Central memory CD8-positive, alpha-beta T cell (primary cell): ENCODE measurements at regions not wholly inside any gene's neighbourhood (a gene's known extent, or its start where the extent isn't known, plus 50 kb on each side); places are given as distances from the start of the nearest gene placed in this dataset.

ENCODE experiments used
- ATAC-seq: fragments of 150-1000 bp; cut with Tn5 transposase; replicated peaks from 2 replicates; pipeline ENCODE4 v1.10.0; 2022; ENCODE audit warnings: mild to moderate bottlenecking, moderate FRiP score, moderate number of reproducible peaks; ENCODE audit not compliant: poor library complexity, severe bottlenecking; ENCODE audit errors: extremely low read depth
- DNase-seq, 2 donors: peaks; one replicate each; pipeline ENCODE4 v3.0.0; 2021; ENCODE audit warnings: low spot score in 2 of 2
- H3K27ac Mint-ChIP-seq: one replicate; pipeline ENCODE4 v1.8.0; 2022; ENCODE audit warnings: low read depth, mild to moderate bottlenecking, moderate library complexity, mixed read lengths
- H3K27me3 Mint-ChIP-seq: one replicate; pipeline ENCODE4 v1.8.0; 2022; ENCODE audit warnings: mixed read lengths
- H3K36me3 Mint-ChIP-seq: one replicate; pipeline ENCODE4 v1.8.0; 2022; ENCODE audit warnings: mild to moderate bottlenecking, moderate library complexity, mixed read lengths; ENCODE audit not compliant: insufficient read depth
- H3K4me1 Mint-ChIP-seq: one replicate; pipeline ENCODE4 v1.8.0; 2022; ENCODE audit warnings: mixed read lengths
- H3K4me3 Mint-ChIP-seq: one replicate; pipeline ENCODE4 v1.8.0; 2022; ENCODE audit warnings: mild to moderate bottlenecking, moderate library complexity, mixed read lengths
- H3K9me3 Mint-ChIP-seq: one replicate; pipeline ENCODE4 v1.8.0; 2022; ENCODE audit warnings: mixed read lengths

GRCh38 chr9:115395511-115396021 lies 277.6 kb upstream of the TNC start:
- no peaks in the 10 kb centered on the region for H3K36me3 Mint-ChIP-seq
- H3K27me3 Mint-ChIP-seq = peaks cover 26% of the 10 kb centered on the region
- H3K27ac Mint-ChIP-seq = no peak overlapping the region
- H3K4me3 Mint-ChIP-seq = no peak overlapping the region
- H3K4me1 Mint-ChIP-seq = no peaks in the 10 kb centered on the region
- no peaks in the 10 kb centered on the region for H3K9me3 Mint-ChIP-seq
- no peak for DNase-seq
- ATAC-seq = no peak

DNA sequence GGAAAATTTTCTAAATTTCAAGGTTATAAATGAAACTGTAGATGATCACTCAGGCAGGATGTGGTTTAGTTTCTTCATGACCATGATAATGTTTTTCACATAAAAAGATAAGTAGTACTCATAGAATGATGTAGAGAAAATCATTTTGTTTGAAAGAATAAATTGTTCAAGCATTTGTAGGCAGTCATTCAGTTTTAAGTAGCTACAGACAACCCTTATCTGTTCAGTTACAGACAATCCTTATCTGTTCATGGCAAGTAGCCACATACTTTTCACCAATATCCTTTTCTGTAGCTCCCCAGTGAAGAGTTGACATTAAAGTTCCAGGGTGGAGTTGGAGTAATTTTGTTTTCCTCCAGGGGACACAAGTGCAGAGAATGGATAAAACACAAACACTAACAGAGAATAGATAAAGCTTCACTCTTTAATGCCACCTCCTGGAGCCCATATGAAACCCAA lies 278.1 kb upstream of the TNC start:
- no peak overlapping the region for H3K4me3 Mint-ChIP-seq
- H3K27ac Mint-ChIP-seq = no peak overlapping the region
- DNase-seq (no peak), ATAC-seq (no peak)
- H3K9me3 Mint-ChIP-seq = no peaks in the 10 kb centered on the region
- H3K4me1 Mint-ChIP-seq = no peaks in the 10 kb centered on the region
- no peaks in the 10 kb centered on the region for H3K36me3 Mint-ChIP-seq
- peaks cover 27% of the 10 kb centered on the region for H3K27me3 Mint-ChIP-seq

- Mint-ChIP-seq H3K36me3 (no peaks in the 10 kb centered on the region), H3K27me3 (peaks cover 27% of the 10 kb centered on the region), H3K27ac (no peak overlapping the region), H3K4me3 (no peak overlapping the region), H3K4me1 (no peaks in the 10 kb centered on the region), H3K9me3 (no peaks in the 10 kb centered on the region)
- ATAC-seq (no peak), DNase-seq (no peak)
Observed at GRCh38 chr9:115397591-115398312, 279.8 kb upstream of the TNC start.

GRCh38 chr9:115398313-115398650 lies 280.3 kb upstream of the TNC start:
- no peak for ATAC-seq
- no peaks in the 10 kb centered on the region for H3K36me3 Mint-ChIP-seq
- no peaks in the 10 kb centered on the region for H3K4me1 Mint-ChIP-seq
- peaks cover 27% of the 10 kb centered on the region for H3K27me3 Mint-ChIP-seq
- no peak overlapping the region for H3K27ac Mint-ChIP-seq
- no peak for DNase-seq
- H3K4me3 Mint-ChIP-seq = no peak overlapping the region
- H3K9me3 Mint-ChIP-seq = no peaks in the 10 kb centered on the region

- Mint-ChIP-seq H3K9me3 (no peaks in the 10 kb centered on the region), H3K36me3 (no peaks in the 10 kb centered on the region), H3K4me3 (no peak overlapping the region), H3K27me3 (peaks cover 27% of the 10 kb centered on the region), H3K4me1 (no peaks in the 10 kb centered on the region), H3K27ac (no peak overlapping the region)
- no peak for DNase-seq
- ATAC-seq = no peak
Observed at GRCh38 chr9:115398996-115399395, 281.0 kb upstream of the TNC start.

DNA sequence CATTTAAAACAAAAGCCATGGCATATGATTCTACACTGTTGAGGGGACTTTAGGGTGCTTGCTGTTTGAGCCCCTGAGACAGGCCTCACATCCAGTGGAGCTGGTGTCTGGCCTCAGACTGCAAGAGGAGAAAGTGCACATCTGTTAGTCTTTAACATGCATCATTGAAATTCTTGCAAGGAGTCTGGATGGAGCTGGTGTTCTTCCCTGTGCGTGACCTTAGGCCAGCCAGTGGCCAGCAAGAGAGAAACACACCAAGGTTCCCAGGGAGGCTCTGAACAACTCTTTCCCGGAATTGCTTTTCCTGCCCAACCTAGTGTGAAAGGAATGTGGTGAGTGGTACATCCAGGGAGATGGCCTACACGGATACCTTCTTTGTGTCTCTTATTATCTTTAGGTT lies 282.8 kb upstream of the TNC start:
- Mint-ChIP-seq H3K9me3 (no peaks in the 10 kb centered on the region), H3K36me3 (no peaks in the 10 kb centered on the region), H3K4me3 (no peak overlapping the region), H3K4me1 (no peaks in the 10 kb centered on the region), H3K27me3 (peaks cover 17% of the 10 kb centered on the region), H3K27ac (no peak overlapping the region)
- ATAC-seq (no peak), DNase-seq (no peak)

DNA sequence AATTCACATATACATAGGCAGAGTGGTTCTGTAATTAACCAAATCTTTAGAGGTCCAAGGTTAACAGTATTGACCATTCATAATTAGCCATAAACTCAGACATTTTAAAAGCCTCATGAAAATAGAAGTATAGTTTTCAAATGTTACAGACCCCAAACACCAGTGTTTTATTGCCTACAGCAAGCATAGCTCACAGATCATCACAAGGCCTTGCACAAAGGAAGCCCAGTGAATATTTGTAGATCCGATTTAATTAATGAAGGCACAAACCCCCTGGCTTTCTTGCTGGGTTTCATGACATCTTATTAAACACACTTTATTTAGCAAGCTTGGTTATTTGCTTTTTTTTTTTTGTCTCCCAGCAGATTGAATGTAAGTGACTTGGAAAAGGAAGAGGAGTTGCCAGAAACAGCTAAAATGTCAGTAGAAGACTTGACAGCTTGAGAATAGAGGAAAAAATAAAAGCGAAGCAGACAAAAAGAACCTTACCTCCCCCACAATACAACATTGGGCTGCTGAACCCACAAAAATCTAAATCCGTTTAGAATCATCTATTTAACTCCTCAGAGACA lies 283.9 kb upstream of the TNC start:
- no peak overlapping the region for H3K4me3 Mint-ChIP-seq
- ATAC-seq = no peak
- H3K27me3 Mint-ChIP-seq = peaks cover 26% of the 10 kb centered on the region
- H3K36me3 Mint-ChIP-seq = no peaks in the 10 kb centered on the region
- H3K27ac Mint-ChIP-seq = no peak overlapping the region
- H3K4me1 Mint-ChIP-seq = no peaks in the 10 kb centered on the region
- DNase-seq = no peak
- H3K9me3 Mint-ChIP-seq = no peaks in the 10 kb centered on the region

GRCh38 chr9:115403753-115404152 lies 285.8 kb upstream of the TNC start:
- Mint-ChIP-seq H3K4me1 (no peaks in the 10 kb centered on the region), H3K9me3 (no peaks in the 10 kb centered on the region), H3K4me3 (no peak overlapping the region), H3K27ac (no peak overlapping the region), H3K27me3 (peaks cover 35% of the 10 kb centered on the region), H3K36me3 (no peaks in the 10 kb centered on the region)
- ATAC-seq = no peak
- DNase-seq = no peak

GRCh38 chr9:115404311-115404710 lies 286.4 kb upstream of the TNC start:
- ATAC-seq (no peak), DNase-seq (no peak)
- Mint-ChIP-seq H3K27me3 (peaks cover 40% of the 10 kb centered on the region), H3K27ac (no peak overlapping the region), H3K36me3 (no peaks in the 10 kb centered on the region), H3K4me3 (no peak overlapping the region), H3K4me1 (no peaks in the 10 kb centered on the region), H3K9me3 (no peaks in the 10 kb centered on the region)

GRCh38 chr9:115411516-115411915 lies 293.6 kb upstream of the TNC start:
- H3K9me3 Mint-ChIP-seq = no peaks in the 10 kb centered on the region
- H3K4me1 Mint-ChIP-seq = no peaks in the 10 kb centered on the region
- ATAC-seq (no peak), DNase-seq (no peak)
- H3K27ac Mint-ChIP-seq = no peak overlapping the region
- peaks cover 23% of the 10 kb centered on the region for H3K27me3 Mint-ChIP-seq
- no peak overlapping the region for H3K4me3 Mint-ChIP-seq
- H3K36me3 Mint-ChIP-seq = no peaks in the 10 kb centered on the region

DNA sequence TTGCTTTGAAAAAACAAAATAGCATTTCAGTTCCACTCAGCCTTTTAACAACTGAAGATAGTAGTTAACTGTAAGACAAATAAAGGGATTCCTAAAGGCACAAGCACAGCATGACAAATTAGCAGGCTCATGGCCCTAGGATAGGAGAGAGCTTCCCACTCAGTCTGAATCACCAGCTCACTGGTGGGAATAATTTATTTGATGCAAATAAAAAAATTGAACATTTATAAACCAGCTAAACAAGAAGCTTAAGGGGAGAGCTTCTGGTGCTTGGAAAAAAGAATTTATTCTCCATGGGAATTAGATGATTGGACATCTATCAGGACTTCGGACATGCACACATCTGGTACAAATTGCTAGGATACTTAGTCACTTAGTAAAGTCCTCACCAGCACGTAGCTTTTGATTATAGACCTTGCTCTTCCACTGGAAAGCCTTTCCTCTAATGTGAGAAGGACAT lies 294.1 kb upstream of the TNC start:
- H3K27me3 Mint-ChIP-seq = peaks cover 20% of the 10 kb centered on the region
- no peaks in the 10 kb centered on the region for H3K4me1 Mint-ChIP-seq
- no peak overlapping the region for H3K27ac Mint-ChIP-seq
- no peaks in the 10 kb centered on the region for H3K36me3 Mint-ChIP-seq
- no peak for ATAC-seq
- no peak overlapping the region for H3K4me3 Mint-ChIP-seq
- H3K9me3 Mint-ChIP-seq = no peaks in the 10 kb centered on the region
- DNase-seq = no peak

DNA sequence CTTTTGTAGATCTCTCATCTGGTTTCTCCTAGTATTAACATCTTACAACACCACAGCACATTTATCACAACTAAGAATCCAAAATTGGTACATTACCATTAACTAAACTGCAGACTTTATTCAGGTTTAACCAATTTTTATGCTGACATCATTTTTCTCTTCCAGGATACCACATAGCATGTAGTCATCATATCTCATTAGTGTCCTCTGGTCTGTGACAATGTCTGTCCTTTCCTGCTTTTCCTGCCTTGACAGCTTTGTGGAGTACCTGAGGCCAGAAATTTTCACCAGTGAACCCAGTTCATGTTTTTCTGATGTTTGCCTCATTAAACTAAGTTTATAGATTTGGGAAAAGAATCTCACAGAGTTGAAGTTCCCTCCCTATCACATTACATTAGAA lies 294.7 kb upstream of the TNC start:
- H3K9me3 Mint-ChIP-seq = peaks cover 4% of the 10 kb centered on the region
- no peaks in the 10 kb centered on the region for H3K36me3 Mint-ChIP-seq
- ATAC-seq (no peak), DNase-seq (no peak)
- H3K27me3 Mint-ChIP-seq = peaks cover 20% of the 10 kb centered on the region
- H3K4me3 Mint-ChIP-seq = no peak overlapping the region
- H3K4me1 Mint-ChIP-seq = no peaks in the 10 kb centered on the region
- no peak overlapping the region for H3K27ac Mint-ChIP-seq

DNA sequence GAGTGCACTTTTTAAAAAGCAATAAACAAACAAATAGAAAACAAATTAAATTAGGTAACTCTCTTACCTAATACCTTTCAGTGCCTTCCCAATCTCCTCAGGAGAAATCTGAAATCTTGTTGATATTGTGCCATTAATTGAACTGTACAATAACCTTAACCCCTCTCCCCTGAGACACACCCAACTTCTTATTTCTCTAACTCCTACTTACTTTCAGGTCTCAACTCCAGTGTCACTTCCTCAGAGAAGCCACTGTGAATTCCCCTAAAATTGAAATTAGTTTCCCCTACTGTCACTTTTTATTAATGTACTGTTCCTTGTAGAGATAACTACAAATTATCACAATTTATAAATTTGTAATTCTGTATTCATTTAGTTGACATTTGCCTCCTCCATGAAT lies 295.3 kb upstream of the TNC start:
- Mint-ChIP-seq H3K36me3 (no peaks in the 10 kb centered on the region), H3K27ac (no peak overlapping the region), H3K4me3 (no peak overlapping the region), H3K9me3 (peaks cover 4% of the 10 kb centered on the region), H3K4me1 (no peaks in the 10 kb centered on the region), H3K27me3 (peaks cover 16% of the 10 kb centered on the region)
- no peak for ATAC-seq
- no peak for DNase-seq
